ENCODE measurements at regions not wholly inside any gene's neighbourhood (a gene's known extent, or its start where the extent isn't known, plus 50 kb on each side); places are given as distances from the start of the nearest gene placed in this dataset.

DNA sequence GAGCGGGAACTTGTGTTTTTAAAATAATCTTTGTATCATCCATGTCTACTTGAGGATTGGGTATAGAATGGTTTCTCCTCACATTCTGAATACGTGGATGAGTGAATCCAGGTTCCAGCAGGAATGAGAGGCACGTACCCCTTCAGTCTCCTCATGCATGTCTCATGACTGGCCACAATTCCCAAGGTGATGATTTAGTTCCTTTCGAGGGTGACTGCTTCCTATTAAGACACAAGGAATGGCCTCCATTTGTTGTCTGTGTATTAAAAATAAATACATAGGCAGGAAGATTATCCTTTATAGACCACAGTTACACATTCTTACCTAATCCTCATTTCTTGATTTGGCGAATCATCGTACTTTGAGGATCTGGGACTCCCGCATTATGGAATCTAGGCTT is 217.0 kb upstream of the LRIG1 start (continued):
- TF ChIP-seq POLR2A (IDR thresholded peaks at IDR 0.05; ENCODE audit: control extremely low read depth in 1 of 2, low read depth in 2 of 2, low read length in 2 of 2): no peak
- TF ChIP-seq, protein P1, sequence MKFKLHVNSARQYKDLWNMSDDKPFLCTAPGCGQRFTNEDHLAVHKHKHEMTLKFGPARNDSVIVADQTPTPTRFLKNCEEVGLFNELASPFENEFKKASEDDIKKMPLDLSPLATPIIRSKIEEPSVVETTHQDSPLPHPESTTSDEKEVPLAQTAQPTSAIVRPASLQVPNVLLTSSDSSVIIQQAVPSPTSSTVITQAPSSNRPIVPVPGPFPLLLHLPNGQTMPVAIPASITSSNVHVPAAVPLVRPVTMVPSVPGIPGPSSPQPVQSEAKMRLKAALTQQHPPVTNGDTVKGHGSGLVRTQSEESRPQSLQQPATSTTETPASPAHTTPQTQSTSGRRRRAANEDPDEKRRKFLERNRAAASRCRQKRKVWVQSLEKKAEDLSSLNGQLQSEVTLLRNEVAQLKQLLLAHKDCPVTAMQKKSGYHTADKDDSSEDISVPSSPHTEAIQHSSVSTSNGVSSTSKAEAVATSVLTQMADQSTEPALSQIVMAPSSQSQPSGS (IDR thresholded peaks at IDR 0.05; ENCODE audit: low read length): no peak

All from H1 (cell line).